ENCODE measurements at regions not wholly inside any gene's neighbourhood (a gene's known extent, or its start where the extent isn't known, plus 50 kb on each side); places are given as distances from the start of the nearest gene placed in this dataset.
"Not testable (repeated sequence)": the region's sequence is repeated elsewhere in the genome, so short reads cannot be mapped to it uniquely, and the experiment has no call there.

DNA sequence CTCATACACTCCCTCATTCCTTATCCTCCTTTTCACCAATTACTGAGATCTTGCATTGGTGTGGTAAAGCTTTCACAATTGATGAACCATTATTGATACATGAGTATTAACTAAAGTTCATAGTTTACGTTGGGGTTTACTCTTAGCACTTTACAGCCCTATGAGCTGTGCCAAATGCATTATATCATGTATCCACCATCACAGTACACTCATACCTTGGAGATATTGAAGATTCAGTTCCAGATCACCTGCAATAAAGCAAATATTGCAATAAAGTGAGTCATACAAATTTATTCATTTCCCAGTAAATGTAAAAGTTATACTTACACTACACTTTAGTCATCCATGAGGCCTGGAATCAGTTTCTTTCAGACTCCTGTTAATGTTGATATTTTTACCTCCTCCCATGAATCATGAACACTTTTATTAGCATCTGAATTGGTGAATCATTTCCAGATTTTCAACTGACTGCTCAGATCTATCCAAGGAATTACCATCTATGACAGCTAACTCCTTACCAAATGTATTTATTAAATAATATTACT, 546.6 kb upstream of the PTPRD start:
- Mint-ChIP-seq H3K36me3 (ENCODE audit: low read depth) (no peaks in the 10 kb centered on the region), H3K27me3 (ENCODE audit: low read depth, poor library complexity) (no peaks in the 10 kb centered on the region), H3K9me3 (peaks cover 14% of the 10 kb centered on the region), H3K27ac (no peak overlapping the region), H3K4me1 (no peaks in the 10 kb centered on the region), H3K4me3 (no peak overlapping the region)
- no peak for TF ChIP-seq CTCF (IDR thresholded peaks at IDR 0.05)
- DNase-seq = no peak

DNA sequence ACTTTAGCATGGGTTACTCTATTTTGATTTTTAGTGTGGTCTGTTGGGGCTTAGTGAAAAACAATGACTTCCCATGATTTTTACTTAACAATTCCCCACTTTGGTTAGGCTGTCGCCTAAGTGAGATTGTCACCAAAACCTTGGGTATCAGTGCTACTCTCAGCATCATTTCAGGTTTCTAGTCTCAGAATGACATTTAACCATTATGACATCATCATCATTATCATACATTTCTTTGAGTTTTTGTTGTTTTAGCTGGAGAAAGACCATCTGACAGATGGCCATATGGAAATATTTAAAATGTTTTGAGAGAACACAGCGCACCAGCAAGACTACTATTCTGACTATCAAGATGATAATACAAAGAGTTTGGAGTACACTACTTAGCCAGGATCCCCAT, 551.0 kb upstream of the PTPRD start:
- Mint-ChIP-seq H3K27ac (no peak overlapping the region), H3K9me3 (peaks cover 14% of the 10 kb centered on the region), H3K27me3 (ENCODE audit: low read depth, poor library complexity) (no peaks in the 10 kb centered on the region), H3K4me1 (no peaks in the 10 kb centered on the region), H3K36me3 (ENCODE audit: low read depth) (no peaks in the 10 kb centered on the region), H3K4me3 (no peak overlapping the region)
- DNase-seq = no peak
- no peak for TF ChIP-seq CTCF (IDR thresholded peaks at IDR 0.05)

DNA sequence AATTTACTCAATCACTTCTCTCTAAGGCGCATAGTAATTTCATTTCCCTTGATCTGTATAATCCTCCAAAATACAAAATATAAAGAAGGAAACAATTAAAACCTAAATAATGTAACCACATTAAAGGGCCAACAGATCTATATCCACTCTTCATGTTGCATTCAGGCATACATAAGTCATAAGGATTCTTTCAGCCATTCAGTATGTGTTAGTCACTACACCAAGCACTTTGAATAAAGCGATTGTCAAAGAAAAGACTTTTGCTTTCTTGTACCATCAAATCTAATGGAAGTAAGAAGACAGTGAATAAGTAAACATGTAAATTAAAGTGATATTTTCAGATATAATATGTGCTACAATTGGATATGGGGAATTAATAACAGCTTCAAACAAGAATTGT, 569.2 kb upstream of the PTPRD start:
- H3K27me3 Mint-ChIP-seq (ENCODE audit: low read depth, poor library complexity) = no peaks in the 10 kb centered on the region
- H3K36me3 Mint-ChIP-seq (ENCODE audit: low read depth) = no peaks in the 10 kb centered on the region
- no peaks in the 10 kb centered on the region for H3K9me3 Mint-ChIP-seq
- H3K4me3 Mint-ChIP-seq = no peak overlapping the region
- DNase-seq = no peak
- H3K4me1 Mint-ChIP-seq = no peaks in the 10 kb centered on the region
- no peak for TF ChIP-seq CTCF (IDR thresholded peaks at IDR 0.05)
- no peak overlapping the region for H3K27ac Mint-ChIP-seq

GRCh38 chr9:11190719-11191118, 577.9 kb upstream of the PTPRD start:
- no peak overlapping the region for H3K4me3 Mint-ChIP-seq
- H3K27me3 Mint-ChIP-seq (ENCODE audit: low read depth, poor library complexity) = no peaks in the 10 kb centered on the region

DNA sequence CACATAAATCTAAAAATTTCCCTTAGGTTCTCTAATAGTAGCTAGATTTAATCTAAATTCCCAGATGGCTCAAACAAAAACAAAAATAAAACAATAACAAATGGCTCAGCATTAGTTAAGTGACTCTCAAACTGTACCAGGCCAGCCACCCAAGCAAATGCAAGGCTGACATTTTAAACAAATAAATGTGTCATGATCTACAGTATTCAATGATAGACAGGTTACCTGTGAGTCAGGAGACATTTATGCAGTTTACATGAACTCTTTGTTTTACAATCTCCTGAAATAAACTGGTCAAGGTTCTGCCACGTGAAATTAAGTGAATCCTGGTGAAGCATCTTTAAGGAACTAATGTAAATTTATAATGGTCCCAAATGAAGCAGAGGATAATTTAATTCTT, 580.2 kb upstream of the PTPRD start:
- peaks cover 15% of the 10 kb centered on the region for H3K9me3 Mint-ChIP-seq
- DNase-seq = no peak
- no peaks in the 10 kb centered on the region for H3K27me3 Mint-ChIP-seq (ENCODE audit: low read depth, poor library complexity)
- H3K27ac Mint-ChIP-seq = no peak overlapping the region
- H3K4me1 Mint-ChIP-seq = no peaks in the 10 kb centered on the region
- no peaks in the 10 kb centered on the region for H3K36me3 Mint-ChIP-seq (ENCODE audit: low read depth)
- H3K4me3 Mint-ChIP-seq = no peak overlapping the region
- no peak for TF ChIP-seq CTCF (IDR thresholded peaks at IDR 0.05)

More at GRCh38 chr9:11190719-11191118, 577.9 kb upstream of the PTPRD start:
- Mint-ChIP-seq H3K36me3 (ENCODE audit: low read depth) (no peaks in the 10 kb centered on the region), H3K27ac (no peak overlapping the region), H3K9me3 (peaks cover 11% of the 10 kb centered on the region), H3K4me1 (no peaks in the 10 kb centered on the region)
- DNase-seq = no peak
- TF ChIP-seq CTCF (IDR thresholded peaks at IDR 0.05) = no peak

DNA sequence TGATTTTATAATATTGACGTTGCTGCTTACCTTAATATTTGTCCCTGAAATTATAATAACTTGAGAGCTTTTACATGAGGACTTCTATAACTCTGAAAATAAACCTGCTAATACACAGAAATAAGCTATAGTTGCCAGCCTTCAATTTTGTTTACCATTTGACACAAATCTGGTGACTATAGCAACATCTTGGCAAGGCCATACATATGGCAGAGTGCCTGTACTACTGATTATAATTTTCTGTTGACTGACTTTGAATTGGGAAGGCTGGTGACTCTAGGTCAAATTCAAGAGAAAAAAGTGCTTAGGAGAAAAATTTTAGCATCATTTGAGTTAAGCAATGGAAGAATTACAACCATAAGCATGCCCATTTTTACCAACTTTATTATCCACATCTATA, 581.4 kb upstream of the PTPRD start:
- no peak overlapping the region for H3K27ac Mint-ChIP-seq
- H3K27me3 Mint-ChIP-seq (ENCODE audit: low read depth, poor library complexity) = no peaks in the 10 kb centered on the region
- DNase-seq = no peak
- no peak for TF ChIP-seq CTCF (IDR thresholded peaks at IDR 0.05)
- no peak overlapping the region for H3K4me3 Mint-ChIP-seq
- H3K9me3 Mint-ChIP-seq = peaks cover 12% of the 10 kb centered on the region
- H3K36me3 Mint-ChIP-seq (ENCODE audit: low read depth) = no peaks in the 10 kb centered on the region
- H3K4me1 Mint-ChIP-seq = no peaks in the 10 kb centered on the region

- not testable (repeated sequence) for H3K36me3 Mint-ChIP-seq (ENCODE audit: low read depth); H3K4me1 Mint-ChIP-seq; H3K27ac Mint-ChIP-seq; H3K27me3 Mint-ChIP-seq (ENCODE audit: low read depth, poor library complexity); H3K4me3 Mint-ChIP-seq; DNase-seq; H3K9me3 Mint-ChIP-seq
These were observed 584.1 kb upstream of the PTPRD start for GRCh38 chr9:11196840-11197365.
